Large intestine (tissue), 3 donors: ENCODE measurements at regions not wholly inside any gene's neighbourhood (a gene's known extent, or its start where the extent isn't known, plus 50 kb on each side); places are given as distances from the start of the nearest gene placed in this dataset.

ENCODE experiments used
- DNase-seq, 2 donors: peaks; one replicate each; pipeline versions ENCODE4 v3.0.0 to v3.0.0-alpha.2; 2013
- H3K27ac ChIP-seq: one replicate; pipeline ENCODE4 v1.5.1; 2013; ENCODE audit warnings: low read length
- H3K27me3 ChIP-seq: 2 replicates; pipeline ENCODE4 v1.6.1; 2013; ENCODE audit warnings: low read length; ENCODE audit not compliant: control insufficient read depth, insufficient read depth
- H3K36me3 ChIP-seq: 2 replicates; pipeline ENCODE4 v1.6.1; 2013; ENCODE audit warnings: low read length; ENCODE audit not compliant: control insufficient read depth, insufficient read depth
- H3K4me1 ChIP-seq: one replicate; pipeline ENCODE4 v1.6.1; 2013; ENCODE audit warnings: low read length; ENCODE audit not compliant: control insufficient read depth, insufficient read depth
- H3K4me3 ChIP-seq: one replicate; pipeline ENCODE4 v1.5.1; 2013; ENCODE audit warnings: low read length
- H3K9me3 ChIP-seq: one replicate; pipeline ENCODE4 v1.6.1; 2013; ENCODE audit warnings: mild to moderate bottlenecking, low read depth, low read length, moderate library complexity; ENCODE audit not compliant: control insufficient read depth
- WGBS: methylation state at CpG from one replicate; pipeline ENCODE4 v1.1.5; 2013; ENCODE audit warnings: low lambda C conversion rate; ENCODE audit not compliant: insufficient coverage; 5-methylcytosine and 5-hydroxymethylcytosine counted together

DNA sequence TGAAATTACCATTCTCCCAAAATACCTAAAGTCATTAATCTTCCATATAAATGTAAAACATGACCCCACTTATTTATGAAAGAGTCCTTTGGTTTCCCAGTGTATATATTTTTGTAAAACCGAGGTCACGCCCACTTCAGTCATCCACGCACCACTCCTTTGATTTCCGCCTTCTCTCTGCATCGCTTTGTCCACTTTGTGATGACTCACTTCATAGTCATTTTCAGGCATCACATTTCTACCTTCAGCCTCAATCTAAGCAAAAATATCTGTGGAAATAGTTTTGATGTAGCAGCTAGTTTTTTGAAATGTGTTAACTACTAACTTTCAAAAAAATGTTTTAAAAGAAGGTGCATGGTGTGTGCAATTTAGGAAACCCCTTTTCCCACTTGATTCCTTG, 793.5 kb upstream of the SOX11 start:
- no peak for DNase-seq
- Histone ChIP-seq H3K9me3 (no peaks in the 10 kb centered on the region), H3K36me3 (no peaks in the 10 kb centered on the region), H3K4me1 (no peaks in the 10 kb centered on the region), H3K27me3 (no peaks in the 10 kb centered on the region), H3K4me3 (no peak overlapping the region), H3K27ac (no peak overlapping the region)
- 84% methylated on average over 5 of the region's 5 CpGs for WGBS

DNA sequence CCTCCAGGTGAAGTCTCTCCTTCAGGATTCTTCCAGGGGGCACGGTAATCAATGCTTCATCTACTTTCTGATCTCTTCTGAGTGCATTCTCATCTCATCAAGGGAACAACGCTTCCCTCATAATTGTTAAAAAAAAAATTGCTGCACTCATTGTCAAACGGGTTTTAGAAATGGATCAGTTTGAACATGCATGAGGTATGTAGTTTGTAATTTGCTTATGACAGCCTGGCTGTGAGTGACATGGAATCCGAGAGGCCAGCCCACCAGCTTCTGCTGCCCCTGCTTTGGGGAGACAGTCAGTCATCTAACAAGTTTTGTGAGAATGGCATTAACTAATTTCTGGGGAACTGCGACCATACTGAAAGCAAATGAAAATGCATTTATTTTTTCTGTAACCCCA, 791.9 kb upstream of the SOX11 start:
- Histone ChIP-seq H3K9me3 (no peaks in the 10 kb centered on the region), H3K36me3 (no peaks in the 10 kb centered on the region), H3K27ac (no peak overlapping the region), H3K4me1 (no peaks in the 10 kb centered on the region), H3K27me3 (no peaks in the 10 kb centered on the region), H3K4me3 (no peak overlapping the region)
- 88% methylated on average over 1 of the region's 5 CpGs for WGBS
- no peak for DNase-seq

DNA sequence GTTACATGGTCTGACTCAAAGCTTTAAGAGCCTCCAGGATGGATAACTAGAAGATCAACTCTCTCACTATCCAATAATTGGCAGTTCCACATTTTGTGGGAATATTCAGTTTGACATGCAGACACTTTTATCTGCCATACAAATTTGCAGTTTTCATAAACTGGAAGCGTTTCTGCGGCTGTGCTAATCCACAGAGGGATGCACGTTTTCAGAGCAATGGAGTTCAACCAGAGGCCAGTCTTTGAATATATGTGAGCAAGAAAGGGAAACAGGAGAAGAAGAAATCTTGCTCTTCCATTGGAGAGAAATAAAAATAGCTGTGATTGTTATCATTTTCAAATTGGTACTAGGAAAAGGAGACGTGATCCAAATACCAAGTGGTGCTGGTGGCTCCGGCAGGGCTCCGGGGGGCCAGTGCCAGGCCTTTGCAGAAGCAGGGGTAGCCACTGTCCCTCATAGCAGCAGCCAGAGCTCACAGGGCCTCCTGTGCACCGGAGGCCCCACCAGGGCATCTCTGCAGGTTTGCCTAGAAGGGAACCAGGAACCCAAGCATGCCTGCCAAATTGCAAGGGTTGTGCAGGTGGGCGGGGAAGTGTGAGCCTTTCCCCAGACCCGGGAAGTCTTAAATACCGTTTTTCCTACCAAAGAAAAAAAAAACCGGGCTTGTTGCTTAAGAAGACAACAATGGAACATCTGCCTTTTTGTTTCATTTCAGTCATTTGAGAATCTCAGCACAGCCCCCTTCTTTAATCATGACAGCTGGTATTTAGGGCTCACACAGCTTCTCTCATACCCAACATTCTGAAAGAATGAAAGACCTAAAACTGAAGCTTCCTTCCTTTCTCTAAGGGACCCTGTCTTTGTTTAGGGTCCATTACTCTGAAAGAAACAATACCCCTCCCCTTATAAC, 791.1 kb upstream of the SOX11 start:
- Histone ChIP-seq H3K36me3 (no peaks in the 10 kb centered on the region), H3K27me3 (no peaks in the 10 kb centered on the region), H3K4me3 (no peak overlapping the region), H3K27ac (no peak overlapping the region), H3K9me3 (no peaks in the 10 kb centered on the region), H3K4me1 (no peaks in the 10 kb centered on the region)
- DNase-seq, result no peak
- 100% methylated on average over 1 of the region's 11 CpGs for WGBS

DNA sequence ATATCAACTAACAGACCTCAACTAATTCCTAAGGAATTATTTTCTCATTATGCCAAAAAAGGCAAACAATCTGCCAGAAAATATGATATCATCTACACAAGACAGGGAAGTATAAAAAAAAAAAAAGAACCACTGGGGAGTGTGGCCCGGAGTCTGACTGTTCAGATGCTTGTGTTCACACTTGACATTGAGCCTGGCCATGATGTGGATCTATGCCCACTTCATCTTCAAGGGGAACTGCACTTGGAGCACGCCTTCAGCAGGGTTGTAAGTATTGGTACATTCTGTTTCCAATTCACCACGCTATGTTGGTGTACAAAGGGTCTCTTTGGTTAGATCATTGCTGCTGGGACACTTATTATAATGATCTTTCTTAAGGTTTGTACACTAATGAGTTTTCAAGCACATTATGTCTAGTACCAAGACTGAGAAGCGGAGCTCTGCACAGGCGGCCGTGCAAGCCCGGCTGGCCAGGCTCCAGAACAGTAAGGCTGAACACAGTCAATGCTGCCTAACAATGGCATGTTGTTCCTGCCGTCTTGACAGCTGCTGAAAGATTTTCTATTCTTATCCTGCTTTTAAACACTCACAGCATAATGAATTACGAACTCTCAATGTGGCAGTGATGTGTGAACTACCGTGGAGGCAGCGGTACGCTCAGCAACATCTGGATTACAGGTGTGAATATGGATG, 788.4 kb upstream of the SOX11 start:
- Histone ChIP-seq H3K27me3 (no peaks in the 10 kb centered on the region), H3K9me3 (no peaks in the 10 kb centered on the region), H3K36me3 (no peaks in the 10 kb centered on the region), H3K4me1 (no peaks in the 10 kb centered on the region), H3K27ac (no peak overlapping the region), H3K4me3 (no peak overlapping the region)
- DNase-seq, result no peak
- 100% methylated on average over 1 of the region's 12 CpGs for WGBS

DNA sequence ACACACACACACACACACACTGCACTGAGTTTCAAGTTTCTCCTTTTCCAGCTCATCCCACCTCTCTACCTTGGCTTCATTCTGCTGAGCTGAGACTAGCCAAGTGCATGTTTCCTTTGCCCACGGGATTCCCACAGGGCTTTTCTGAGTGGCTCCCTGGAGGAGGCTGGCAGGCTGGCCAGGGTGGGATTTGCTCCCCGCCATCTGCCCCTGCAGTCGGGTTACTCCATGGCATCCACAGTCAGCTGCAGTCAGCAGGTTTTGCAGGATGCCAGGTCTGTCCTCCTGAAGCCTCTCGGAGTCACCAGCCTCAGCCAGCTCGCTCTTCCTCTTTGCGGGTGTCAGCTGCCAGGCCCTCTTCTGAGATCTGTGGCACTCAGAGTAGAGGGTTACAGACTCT, 783.7 kb upstream of the SOX11 start:
- Histone ChIP-seq H3K4me3 (no peak overlapping the region), H3K27me3 (no peaks in the 10 kb centered on the region), H3K36me3 (no peaks in the 10 kb centered on the region), H3K9me3 (no peaks in the 10 kb centered on the region), H3K27ac (no peak overlapping the region), H3K4me1 (no peaks in the 10 kb centered on the region)
- whole genome bisulfite sequencing, result no CpG with 5 or more reads among the region's 6 CpGs
- no peak for DNase-seq

DNA sequence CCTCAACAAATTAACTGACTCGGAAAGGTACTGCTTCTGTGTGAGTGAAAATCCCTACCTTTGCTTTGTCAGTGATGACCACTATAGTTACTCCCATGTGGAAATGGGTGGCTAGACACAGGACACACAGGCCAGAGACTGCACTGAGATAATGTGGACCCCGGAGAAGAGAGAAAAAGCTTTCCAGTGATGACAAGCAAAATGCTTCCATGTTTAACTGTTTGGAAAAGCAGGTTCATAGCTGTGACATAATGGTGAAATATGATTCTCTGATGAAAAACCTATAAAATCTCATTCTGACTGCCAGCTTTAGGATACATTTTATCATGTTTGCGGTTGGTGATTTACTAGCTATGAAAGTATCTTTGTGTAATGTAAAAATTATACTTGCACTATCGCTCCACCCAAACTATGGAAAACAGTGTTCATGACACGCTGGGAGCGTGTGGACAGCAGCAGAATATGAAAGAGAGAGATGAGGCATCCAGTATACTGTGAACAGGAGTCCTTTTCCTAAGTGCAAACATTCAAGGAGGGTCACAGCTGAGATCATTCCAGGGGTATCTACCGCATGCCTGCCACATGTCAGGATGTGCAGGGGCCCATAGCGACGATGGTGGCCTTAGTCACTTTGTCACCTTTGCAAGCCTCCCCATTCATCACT, 782.7 kb upstream of the SOX11 start:
- H3K9me3 ChIP-seq, result no peaks in the 10 kb centered on the region
- DNase-seq, result no peak
- H3K27ac ChIP-seq, result no peak overlapping the region
- no peaks in the 10 kb centered on the region for H3K36me3 ChIP-seq
- WGBS, result 100% methylated on average over 2 of the region's 9 CpGs
- no peaks in the 10 kb centered on the region for H3K27me3 ChIP-seq
- no peaks in the 10 kb centered on the region for H3K4me1 ChIP-seq
- no peak overlapping the region for H3K4me3 ChIP-seq

DNA sequence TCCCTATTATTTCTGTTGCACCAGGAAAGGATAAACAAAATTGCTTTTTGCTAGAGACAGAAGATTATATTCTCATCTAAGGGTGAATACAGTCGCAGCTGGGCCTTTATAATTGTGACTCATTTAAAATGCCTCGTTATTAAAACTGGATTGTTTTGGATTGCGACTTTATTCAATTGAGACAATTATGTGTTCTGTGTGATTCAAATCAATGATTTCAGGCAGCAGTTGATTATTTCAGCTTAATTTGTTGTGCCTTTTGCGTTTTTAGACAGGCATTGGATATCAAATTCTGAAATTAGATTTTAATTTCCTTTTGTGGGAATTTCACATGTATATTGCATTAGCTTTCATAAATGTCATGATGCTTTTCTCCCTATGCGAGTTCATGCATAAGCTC, 778.1 kb upstream of the SOX11 start:
- Histone ChIP-seq H3K27me3 (no peaks in the 10 kb centered on the region), H3K4me1 (no peaks in the 10 kb centered on the region), H3K9me3 (no peaks in the 10 kb centered on the region), H3K36me3 (no peaks in the 10 kb centered on the region), H3K27ac (no peak overlapping the region), H3K4me3 (no peak overlapping the region)
- 90% methylated on average over 3 of the region's 5 CpGs for WGBS
- no peak for DNase-seq

DNA sequence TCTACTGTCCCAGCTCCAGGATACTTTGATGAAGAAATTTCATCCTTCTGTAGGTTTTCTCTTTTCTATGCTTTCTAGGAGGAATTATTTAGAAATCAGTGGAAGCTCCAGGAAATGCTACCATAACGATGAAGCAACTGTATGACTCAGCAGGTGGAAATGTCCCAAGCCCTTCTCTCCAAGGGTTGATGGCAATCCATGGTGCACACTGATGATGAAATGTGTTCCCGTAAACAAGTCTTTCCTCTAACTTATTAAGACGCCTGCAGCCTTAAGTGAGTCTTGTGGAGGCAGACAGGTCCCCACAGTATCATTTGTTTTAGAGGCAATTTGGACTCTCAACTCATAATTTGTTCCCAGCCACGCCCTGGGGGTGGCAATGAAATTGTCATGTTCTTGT, 777.6 kb upstream of the SOX11 start:
- no peaks in the 10 kb centered on the region for H3K9me3 ChIP-seq
- H3K27me3 ChIP-seq, result no peaks in the 10 kb centered on the region
- no peak overlapping the region for H3K27ac ChIP-seq
- no CpG with 5 or more reads among the region's 4 CpGs for WGBS
- no peak overlapping the region for H3K4me3 ChIP-seq
- H3K4me1 ChIP-seq, result no peaks in the 10 kb centered on the region
- no peaks in the 10 kb centered on the region for H3K36me3 ChIP-seq
- DNase-seq, result no peak

DNA sequence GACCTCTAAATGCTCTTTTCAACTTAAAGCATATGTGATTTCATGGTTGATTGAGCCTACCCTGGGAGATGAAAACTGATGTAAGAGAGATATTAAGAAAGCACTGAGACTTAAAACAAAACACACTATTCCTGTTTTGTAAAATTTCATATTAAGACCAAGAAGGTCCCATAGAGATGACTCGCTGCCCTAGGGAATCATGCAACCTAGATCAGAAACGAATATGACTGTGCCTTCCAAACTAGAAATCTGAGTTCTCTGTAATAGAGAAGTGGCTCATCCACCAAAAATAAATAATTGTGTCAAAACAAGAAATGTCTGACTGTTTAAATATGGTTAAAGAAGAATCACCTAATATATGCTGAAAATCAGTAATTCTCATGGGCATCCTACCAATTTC, 776.8 kb upstream of the SOX11 start:
- Histone ChIP-seq H3K9me3 (no peaks in the 10 kb centered on the region), H3K4me3 (no peak overlapping the region), H3K27me3 (no peaks in the 10 kb centered on the region), H3K27ac (no peak overlapping the region), H3K36me3 (no peaks in the 10 kb centered on the region), H3K4me1 (no peaks in the 10 kb centered on the region)
- no peak for DNase-seq
- WGBS, result no CpG with 5 or more reads among the region's 2 CpGs

DNA sequence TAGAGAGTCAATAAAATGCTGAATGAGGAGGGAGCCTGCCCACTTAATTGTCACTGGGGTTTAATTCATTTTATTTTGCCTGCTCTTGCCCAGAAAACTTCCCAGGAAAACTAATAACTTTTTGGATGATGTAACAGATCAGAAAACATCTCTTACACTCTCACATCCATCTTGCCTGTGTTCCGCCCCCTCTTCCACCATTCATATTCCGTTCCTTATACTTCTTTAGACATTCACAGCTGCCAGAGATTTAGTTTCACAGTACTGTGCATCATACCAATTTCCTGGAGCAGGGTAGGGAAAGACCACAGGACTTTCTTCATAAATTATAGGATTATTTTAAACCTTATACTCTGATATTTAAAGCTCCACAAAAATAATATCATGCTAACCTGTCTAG, 776.1 kb upstream of the SOX11 start:
- Histone ChIP-seq H3K36me3 (no peaks in the 10 kb centered on the region), H3K27ac (no peak overlapping the region), H3K4me1 (no peaks in the 10 kb centered on the region), H3K4me3 (no peak overlapping the region), H3K9me3 (no peaks in the 10 kb centered on the region), H3K27me3 (no peaks in the 10 kb centered on the region)
- no peak for DNase-seq
- no CpG with 5 or more reads among the region's 2 CpGs for WGBS
